Thoracic aorta (tissue), 2 donors: ENCODE measurements at regions not wholly inside any gene's neighbourhood (a gene's known extent, or its start where the extent isn't known, plus 50 kb on each side); places are given as distances from the start of the nearest gene placed in this dataset.

ENCODE experiments used
- ATAC-seq: fragments of 150-250 bp; one replicate; pipeline ENCODE4 v1.8.0; 2017; ENCODE audit warnings: low read depth; ENCODE audit not compliant: insufficient number of reproducible peaks, low FRiP score
- DNase-seq: peaks from one replicate; pipeline ENCODE4 v3.0.0-alpha.2; 2020; ENCODE audit warnings: low spot score
- H3K27ac ChIP-seq, 2 donors: fragments of 200-600 bp; sonication (generic); 1 replicate in 1 of 2; 2 replicates in 1 of 2; pipeline ENCODE4 v1.5.1; 2016; ENCODE audit warnings: mild to moderate bottlenecking in 2 of 2, moderate library complexity in 2 of 2
- H3K27me3 ChIP-seq: fragments of 200-600 bp; sonication (generic); replicated peaks from 2 replicates; pipeline ENCODE4 v1.6.0; 2016; ENCODE audit warnings: mild to moderate bottlenecking; ENCODE audit not compliant: insufficient read depth
- H3K36me3 ChIP-seq: fragments of 200-600 bp; sonication (generic); one replicate; pipeline ENCODE4 v1.5.1; 2016
- H3K4me1 ChIP-seq, 2 donors: fragments of 200-600 bp; sonication (generic); 1 replicate in 1 of 2; 2 replicates in 1 of 2; pipeline versions ENCODE4 v1.5.1 to v1.6.0; 2016; ENCODE audit warnings: low read depth in 2 of 2, mild to moderate bottlenecking in 1 of 2; ENCODE audit not compliant: control insufficient read depth in 1 of 2
- H3K4me3 ChIP-seq: fragments of 200-600 bp; sonication (generic); 2 replicates; pipeline ENCODE4 v1.5.1; 2016; ENCODE audit warnings: mild to moderate bottlenecking
- H3K9me3 ChIP-seq: fragments of 200-600 bp; sonication (generic); 2 replicates; pipeline ENCODE4 v1.5.1; 2016
- TF ChIP-seq, protein P1 (sequence below): fragments of 200-600 bp; sonication (generic); IDR thresholded peaks from one replicate; pipeline ENCODE4 v1.5.1; 2019; ENCODE audit warnings: antibody characterized with exemption

DNA sequence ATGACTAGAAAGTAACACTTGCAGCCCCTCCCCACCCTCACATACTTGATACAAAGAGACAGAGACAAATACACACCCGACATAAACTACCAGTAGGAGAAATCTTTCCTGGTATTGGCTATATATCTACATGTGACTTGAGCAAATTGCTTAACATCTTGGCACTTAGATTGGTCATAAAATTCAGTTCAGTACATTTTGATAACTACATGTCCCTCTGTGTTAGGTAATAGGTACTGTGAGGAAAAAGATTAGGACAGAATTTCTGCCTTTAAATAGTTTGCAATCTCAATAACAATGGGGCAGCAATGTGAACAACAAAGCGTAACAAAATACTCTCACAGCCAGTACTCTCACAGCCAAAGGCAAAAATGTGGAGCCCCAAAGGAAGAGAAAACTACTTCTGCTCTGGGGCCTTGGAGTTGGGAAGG is 670.0 kb upstream of the ACVR2A start:
- TF ChIP-seq, protein P1, sequence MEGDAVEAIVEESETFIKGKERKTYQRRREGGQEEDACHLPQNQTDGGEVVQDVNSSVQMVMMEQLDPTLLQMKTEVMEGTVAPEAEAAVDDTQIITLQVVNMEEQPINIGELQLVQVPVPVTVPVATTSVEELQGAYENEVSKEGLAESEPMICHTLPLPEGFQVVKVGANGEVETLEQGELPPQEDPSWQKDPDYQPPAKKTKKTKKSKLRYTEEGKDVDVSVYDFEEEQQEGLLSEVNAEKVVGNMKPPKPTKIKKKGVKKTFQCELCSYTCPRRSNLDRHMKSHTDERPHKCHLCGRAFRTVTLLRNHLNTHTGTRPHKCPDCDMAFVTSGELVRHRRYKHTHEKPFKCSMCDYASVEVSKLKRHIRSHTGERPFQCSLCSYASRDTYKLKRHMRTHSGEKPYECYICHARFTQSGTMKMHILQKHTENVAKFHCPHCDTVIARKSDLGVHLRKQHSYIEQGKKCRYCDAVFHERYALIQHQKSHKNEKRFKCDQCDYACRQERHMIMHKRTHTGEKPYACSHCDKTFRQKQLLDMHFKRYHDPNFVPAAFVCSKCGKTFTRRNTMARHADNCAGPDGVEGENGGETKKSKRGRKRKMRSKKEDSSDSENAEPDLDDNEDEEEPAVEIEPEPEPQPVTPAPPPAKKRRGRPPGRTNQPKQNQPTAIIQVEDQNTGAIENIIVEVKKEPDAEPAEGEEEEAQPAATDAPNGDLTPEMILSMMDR, result no peak
- Histone ChIP-seq H3K4me3 (no peak overlapping the region), H3K9me3 (no peaks in the 10 kb centered on the region), H3K4me1 (no peaks in the 10 kb centered on the region), H3K36me3 (no peaks in the 10 kb centered on the region), H3K27ac (no peak overlapping the region), H3K27me3 (no peaks in the 10 kb centered on the region)
- DNase-seq, result no peak
- no peak for ATAC-seq

DNA sequence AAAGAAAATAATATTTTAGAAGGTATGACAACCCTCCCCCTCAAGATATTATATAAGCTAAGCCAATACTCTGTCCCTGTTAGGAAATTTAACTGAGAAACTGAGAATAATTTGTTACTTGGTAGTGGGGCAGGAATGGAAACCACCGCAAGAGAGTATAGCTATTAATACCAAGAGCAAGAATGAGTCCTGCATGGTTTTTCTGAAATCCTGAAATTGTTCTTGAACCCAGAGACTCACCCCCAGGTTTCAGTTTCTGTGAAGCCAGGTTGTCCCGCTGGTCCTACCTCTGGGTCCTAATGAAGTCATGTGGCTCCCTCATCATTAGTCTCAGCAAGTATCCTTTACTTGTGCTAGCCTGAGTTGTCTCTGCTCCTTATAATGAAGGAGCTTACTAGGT is 671.0 kb upstream of the ACVR2A start:
- TF ChIP-seq, protein P1, result no peak
- no peaks in the 10 kb centered on the region for H3K27me3 ChIP-seq
- no peaks in the 10 kb centered on the region for H3K36me3 ChIP-seq
- H3K27ac ChIP-seq, result no peak overlapping the region
- H3K4me3 ChIP-seq, result no peak overlapping the region
- no peaks in the 10 kb centered on the region for H3K9me3 ChIP-seq
- no peak for ATAC-seq
- H3K4me1 ChIP-seq, result no peaks in the 10 kb centered on the region
- DNase-seq, result no peak

- Histone ChIP-seq H3K27me3 (no peaks in the 10 kb centered on the region), H3K27ac (no peak overlapping the region), H3K9me3 (no peaks in the 10 kb centered on the region), H3K36me3 (no peaks in the 10 kb centered on the region), H3K4me1 (no peaks in the 10 kb centered on the region), H3K4me3 (no peak overlapping the region)
- ATAC-seq, result no peak
- no peak for DNase-seq
- TF ChIP-seq, protein P1, result no peak
Observed at GRCh38 chr2:147173189-147173581, 671.6 kb upstream of the ACVR2A start.

DNA sequence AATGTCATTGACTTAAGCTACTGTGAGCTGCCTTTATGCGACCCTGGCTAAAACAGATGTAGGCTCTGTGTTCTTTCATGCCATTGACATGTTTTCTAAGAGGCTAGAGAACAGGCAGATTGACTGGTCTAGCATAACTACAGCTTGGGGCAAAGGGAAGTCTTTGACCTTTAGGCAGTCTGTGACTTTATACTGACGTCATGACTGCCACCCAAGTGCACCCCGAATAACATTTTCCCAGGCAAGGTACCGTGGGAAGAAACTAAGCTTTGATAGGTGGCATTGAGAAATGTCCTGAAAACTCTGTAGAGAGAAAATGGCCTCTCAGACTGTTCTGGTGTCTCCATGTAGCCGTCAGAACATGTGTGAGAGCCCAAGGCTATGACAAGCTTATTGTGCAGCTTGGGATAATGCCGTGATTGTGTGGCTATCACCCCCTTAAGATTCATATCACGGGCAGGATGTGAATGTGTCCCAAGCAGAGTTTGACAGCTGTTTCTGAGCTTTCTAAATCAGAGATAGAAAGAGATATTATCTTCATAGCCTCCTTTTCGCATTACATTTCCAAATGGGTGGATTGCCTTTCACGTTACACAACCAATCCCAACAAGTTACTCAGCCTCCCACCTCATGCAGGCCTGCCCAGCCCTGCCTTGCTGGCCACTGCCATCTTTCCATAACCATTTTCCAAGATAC is 672.2 kb upstream of the ACVR2A start:
- Histone ChIP-seq H3K4me1 (no peaks in the 10 kb centered on the region), H3K27me3 (no peaks in the 10 kb centered on the region), H3K27ac (no peak overlapping the region), H3K36me3 (no peaks in the 10 kb centered on the region), H3K9me3 (no peaks in the 10 kb centered on the region), H3K4me3 (no peak overlapping the region)
- no peak for ATAC-seq
- DNase-seq, result no peak
- TF ChIP-seq, protein P1, result no peak

- H3K9me3 ChIP-seq, result no peaks in the 10 kb centered on the region
- no peaks in the 10 kb centered on the region for H3K27me3 ChIP-seq
- H3K4me1 ChIP-seq, result no peaks in the 10 kb centered on the region
- DNase-seq (no peak), ATAC-seq (no peak)
- no peak overlapping the region for H3K4me3 ChIP-seq
- TF ChIP-seq, protein P1, result no peak
- H3K36me3 ChIP-seq, result no peaks in the 10 kb centered on the region
- H3K27ac ChIP-seq, result no peak overlapping the region
Observed at GRCh38 chr2:147171941-147172340, 672.9 kb upstream of the ACVR2A start.
